ENCODE measurements at regions not wholly inside any gene's neighbourhood (a gene's known extent, or its start where the extent isn't known, plus 50 kb on each side); places are given as distances from the start of the nearest gene placed in this dataset.

- no peak overlapping the region for H3K4me3 ChIP-seq (ENCODE audit: low read depth, low read length)
- TF ChIP-seq, protein P1, sequence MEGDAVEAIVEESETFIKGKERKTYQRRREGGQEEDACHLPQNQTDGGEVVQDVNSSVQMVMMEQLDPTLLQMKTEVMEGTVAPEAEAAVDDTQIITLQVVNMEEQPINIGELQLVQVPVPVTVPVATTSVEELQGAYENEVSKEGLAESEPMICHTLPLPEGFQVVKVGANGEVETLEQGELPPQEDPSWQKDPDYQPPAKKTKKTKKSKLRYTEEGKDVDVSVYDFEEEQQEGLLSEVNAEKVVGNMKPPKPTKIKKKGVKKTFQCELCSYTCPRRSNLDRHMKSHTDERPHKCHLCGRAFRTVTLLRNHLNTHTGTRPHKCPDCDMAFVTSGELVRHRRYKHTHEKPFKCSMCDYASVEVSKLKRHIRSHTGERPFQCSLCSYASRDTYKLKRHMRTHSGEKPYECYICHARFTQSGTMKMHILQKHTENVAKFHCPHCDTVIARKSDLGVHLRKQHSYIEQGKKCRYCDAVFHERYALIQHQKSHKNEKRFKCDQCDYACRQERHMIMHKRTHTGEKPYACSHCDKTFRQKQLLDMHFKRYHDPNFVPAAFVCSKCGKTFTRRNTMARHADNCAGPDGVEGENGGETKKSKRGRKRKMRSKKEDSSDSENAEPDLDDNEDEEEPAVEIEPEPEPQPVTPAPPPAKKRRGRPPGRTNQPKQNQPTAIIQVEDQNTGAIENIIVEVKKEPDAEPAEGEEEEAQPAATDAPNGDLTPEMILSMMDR (IDR thresholded peaks at IDR 0.05; ENCODE audit: low read depth, low read length, missing control alignments), result no peak
- no peak for DNase-seq (ENCODE audit: low read depth)
Observed at GRCh38 chr3:110254591-110254990, 817.0 kb upstream of the NECTIN3 start.

DNA sequence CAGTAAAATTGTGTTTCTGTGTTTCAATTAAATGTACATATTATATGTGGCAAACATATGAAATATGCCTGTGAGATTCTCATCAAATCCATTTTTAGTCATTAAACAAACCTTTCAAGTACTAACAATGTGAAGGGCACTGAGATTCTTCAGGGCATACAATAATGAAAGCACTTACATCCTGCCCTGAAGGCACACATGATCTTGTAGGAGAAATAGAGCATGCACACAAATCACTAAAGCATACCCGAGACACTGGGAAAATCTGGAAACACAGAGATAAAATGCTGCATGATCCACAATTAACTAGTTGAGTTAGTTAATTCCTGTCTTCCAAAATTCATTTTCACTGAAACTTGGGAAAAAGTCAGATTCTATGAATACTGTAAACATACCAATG is 810.5 kb upstream of the NECTIN3 start:
- no peak overlapping the region for H3K4me3 ChIP-seq (ENCODE audit: low read depth, low read length)
- TF ChIP-seq, protein P1 (IDR thresholded peaks at IDR 0.05; ENCODE audit: low read depth, low read length, missing control alignments), result no peak
- no peak for DNase-seq (ENCODE audit: low read depth)

GRCh38 chr3:110262896-110263295 is 808.7 kb upstream of the NECTIN3 start:
- H3K4me3 ChIP-seq (ENCODE audit: low read depth, low read length), result no peak overlapping the region
- TF ChIP-seq, protein P1 (IDR thresholded peaks at IDR 0.05; ENCODE audit: low read depth, low read length, missing control alignments), result no peak
- DNase-seq (ENCODE audit: low read depth), result no peak

GRCh38 chr3:110265302-110265701 is 806.3 kb upstream of the NECTIN3 start:
- no peak overlapping the region for H3K4me3 ChIP-seq (ENCODE audit: low read depth, low read length)
- no peak for DNase-seq (ENCODE audit: low read depth)
- TF ChIP-seq, protein P1 (IDR thresholded peaks at IDR 0.05; ENCODE audit: low read depth, low read length, missing control alignments), result no peak

GRCh38 chr3:110267304-110267845 is 804.2 kb upstream of the NECTIN3 start:
- no peak for DNase-seq (ENCODE audit: low read depth)
- H3K4me3 ChIP-seq (ENCODE audit: low read depth, low read length), result no peak overlapping the region
- TF ChIP-seq, protein P1 (IDR thresholded peaks at IDR 0.05; ENCODE audit: low read depth, low read length, missing control alignments), result no peak

- H3K4me3 ChIP-seq (ENCODE audit: low read depth, low read length), result no peak overlapping the region
- TF ChIP-seq, protein P1 (IDR thresholded peaks at IDR 0.05; ENCODE audit: low read depth, low read length, missing control alignments), result no peak
- DNase-seq (ENCODE audit: low read depth), result no peak
Observed at GRCh38 chr3:110272525-110272924, 799.1 kb upstream of the NECTIN3 start.

GRCh38 chr3:110291886-110292501 is 779.6 kb upstream of the NECTIN3 start:
- TF ChIP-seq, protein P1 (IDR thresholded peaks at IDR 0.05; ENCODE audit: low read depth, low read length, missing control alignments), result no peak
- no peak for DNase-seq (ENCODE audit: low read depth)
- H3K4me3 ChIP-seq (ENCODE audit: low read depth, low read length), result no peak overlapping the region

All from GM12864 (cell line).